ENCODE measurements at regions not wholly inside any gene's neighbourhood (a gene's known extent, or its start where the extent isn't known, plus 50 kb on each side); places are given as distances from the start of the nearest gene placed in this dataset.

GRCh38 chr5:124628721-124629596 is 117.5 kb downstream of the ZNF608 start:
- Histone ChIP-seq H3K27me3 (replicated peaks in 2 of 5; ENCODE audit: control insufficient read depth in 4 of 5, insufficient read depth in 5 of 5, low read length in 4 of 5) (peaks cover 0 to 3% (median 0%) of the 10 kb centered on the region in 5 experiments), H3K4me1 (ENCODE audit: control extremely low read depth in 1 of 4, control insufficient read depth in 4 of 4, insufficient read depth in 4 of 4, low read length in 3 of 4) (peaks cover 0 to 15% (median 8%) of the 10 kb centered on the region in 4 experiments), H3K9me3 (ENCODE audit: control extremely low read depth in 1 of 5, control insufficient read depth in 4 of 5, insufficient read depth in 2 of 5, low read depth in 1 of 5, low read length in 4 of 5) (no peaks in the 10 kb centered on the region), H3K36me3 (ENCODE audit: control insufficient read depth in 4 of 4, insufficient read depth in 4 of 4, low read length in 3 of 4) (no peaks in the 10 kb centered on the region), H3K4me3 (ENCODE audit: control insufficient read depth in 1 of 7, extremely low read depth in 1 of 7, insufficient read depth in 4 of 7, low read depth in 2 of 7, low read length in 6 of 7) (no peak overlapping the region), H3K27ac (ENCODE audit: insufficient read depth in 1 of 2, low read depth in 1 of 2, low read length in 2 of 2, poor library complexity in 1 of 2, severe bottlenecking in 2 of 2) (no peak overlapping the region)
- ChIA-PET CTCF (no interaction called here), POLR2A (no interaction called here)
- DNase-seq, result peak in 2 of 3 donors; percentile 35 to 48
- WGBS (ENCODE audit: insufficient coverage), result 93% methylated on average over 17 of the region's 17 CpGs

GRCh38 chr5:124627815-124628595 is 118.4 kb downstream of the ZNF608 start:
- Histone ChIP-seq H3K36me3 (ENCODE audit: control insufficient read depth in 4 of 4, insufficient read depth in 4 of 4, low read length in 3 of 4) (no peaks in the 10 kb centered on the region), H3K27ac (ENCODE audit: insufficient read depth in 1 of 2, low read depth in 1 of 2, low read length in 2 of 2, poor library complexity in 1 of 2, severe bottlenecking in 2 of 2) (no peak overlapping the region), H3K9me3 (ENCODE audit: control extremely low read depth in 1 of 5, control insufficient read depth in 4 of 5, insufficient read depth in 2 of 5, low read depth in 1 of 5, low read length in 4 of 5) (no peaks in the 10 kb centered on the region), H3K27me3 (replicated peaks in 2 of 5; ENCODE audit: control insufficient read depth in 4 of 5, insufficient read depth in 5 of 5, low read length in 4 of 5) (peaks cover 0 to 3% (median 0%) of the 10 kb centered on the region in 5 experiments), H3K4me1 (ENCODE audit: control extremely low read depth in 1 of 4, control insufficient read depth in 4 of 4, insufficient read depth in 4 of 4, low read length in 3 of 4) (peaks cover 0 to 15% (median 8%) of the 10 kb centered on the region in 4 experiments), H3K4me3 (ENCODE audit: control insufficient read depth in 1 of 7, extremely low read depth in 1 of 7, insufficient read depth in 4 of 7, low read depth in 2 of 7, low read length in 6 of 7) (peak overlapping the region in 2 of 7 experiments; percentile 29 to 41)
- WGBS (ENCODE audit: insufficient coverage), result 54% methylated on average over 9 of the region's 17 CpGs
- peak in 2 of 3 donors; percentile 30 to 45 for DNase-seq
- CTCF ChIA-PET, result no interaction called here
- POLR2A ChIA-PET, result no interaction called here

- POLR2A ChIA-PET, result no interaction called here
- H3K27ac ChIP-seq (ENCODE audit: insufficient read depth in 1 of 2, low read depth in 1 of 2, low read length in 2 of 2, poor library complexity in 1 of 2, severe bottlenecking in 2 of 2), result no peak overlapping the region
- WGBS (ENCODE audit: insufficient coverage), result 100% methylated on average over 2 of the region's 2 CpGs
- CTCF ChIA-PET, result no interaction called here
- no peaks in the 10 kb centered on the region for H3K9me3 ChIP-seq (ENCODE audit: control extremely low read depth in 1 of 5, control insufficient read depth in 4 of 5, insufficient read depth in 2 of 5, low read depth in 1 of 5, low read length in 4 of 5)
- H3K4me3 ChIP-seq (ENCODE audit: control insufficient read depth in 1 of 7, extremely low read depth in 1 of 7, insufficient read depth in 4 of 7, low read depth in 2 of 7, low read length in 6 of 7), result no peak overlapping the region
- peaks cover 0 to 3% (median 0%) of the 10 kb centered on the region in 5 experiments for H3K27me3 ChIP-seq (replicated peaks in 2 of 5; ENCODE audit: control insufficient read depth in 4 of 5, insufficient read depth in 5 of 5, low read length in 4 of 5)
- DNase-seq, result no peak
- H3K4me1 ChIP-seq (ENCODE audit: control extremely low read depth in 1 of 4, control insufficient read depth in 4 of 4, insufficient read depth in 4 of 4, low read length in 3 of 4), result peaks cover 0 to 15% (median 8%) of the 10 kb centered on the region in 4 experiments
- H3K36me3 ChIP-seq (ENCODE audit: control insufficient read depth in 4 of 4, insufficient read depth in 4 of 4, low read length in 3 of 4), result no peaks in the 10 kb centered on the region
Observed at GRCh38 chr5:124626053-124626452, 120.4 kb downstream of the ZNF608 start.

- Histone ChIP-seq H3K4me3 (ENCODE audit: control insufficient read depth in 1 of 7, extremely low read depth in 1 of 7, insufficient read depth in 4 of 7, low read depth in 2 of 7, low read length in 6 of 7) (no peak overlapping the region), H3K36me3 (ENCODE audit: control insufficient read depth in 4 of 4, insufficient read depth in 4 of 4, low read length in 3 of 4) (no peaks in the 10 kb centered on the region), H3K9me3 (ENCODE audit: control extremely low read depth in 1 of 5, control insufficient read depth in 4 of 5, insufficient read depth in 2 of 5, low read depth in 1 of 5, low read length in 4 of 5) (no peaks in the 10 kb centered on the region), H3K27ac (ENCODE audit: insufficient read depth in 1 of 2, low read depth in 1 of 2, low read length in 2 of 2, poor library complexity in 1 of 2, severe bottlenecking in 2 of 2) (no peak overlapping the region), H3K27me3 (replicated peaks in 2 of 5; ENCODE audit: control insufficient read depth in 4 of 5, insufficient read depth in 5 of 5, low read length in 4 of 5) (no peaks in the 10 kb centered on the region), H3K4me1 (ENCODE audit: control extremely low read depth in 1 of 4, control insufficient read depth in 4 of 4, insufficient read depth in 4 of 4, low read length in 3 of 4) (peaks cover 0 to 8% (median 7%) of the 10 kb centered on the region in 4 experiments)
- POLR2A ChIA-PET, result no interaction called here
- DNase-seq, result no peak
- 100% methylated on average over 2 of the region's 5 CpGs for WGBS (ENCODE audit: insufficient coverage)
- CTCF ChIA-PET, result no interaction called here
Observed at GRCh38 chr5:124623265-124623664, 123.2 kb downstream of the ZNF608 start.

GRCh38 chr5:124622851-124623250 is 123.6 kb downstream of the ZNF608 start:
- Histone ChIP-seq H3K4me3 (ENCODE audit: control insufficient read depth in 1 of 7, extremely low read depth in 1 of 7, insufficient read depth in 4 of 7, low read depth in 2 of 7, low read length in 6 of 7) (no peak overlapping the region), H3K27me3 (replicated peaks in 2 of 5; ENCODE audit: control insufficient read depth in 4 of 5, insufficient read depth in 5 of 5, low read length in 4 of 5) (no peaks in the 10 kb centered on the region), H3K27ac (ENCODE audit: insufficient read depth in 1 of 2, low read depth in 1 of 2, low read length in 2 of 2, poor library complexity in 1 of 2, severe bottlenecking in 2 of 2) (no peak overlapping the region), H3K4me1 (ENCODE audit: control extremely low read depth in 1 of 4, control insufficient read depth in 4 of 4, insufficient read depth in 4 of 4, low read length in 3 of 4) (peaks cover 0 to 3% (median 3%) of the 10 kb centered on the region in 4 experiments), H3K9me3 (ENCODE audit: control extremely low read depth in 1 of 5, control insufficient read depth in 4 of 5, insufficient read depth in 2 of 5, low read depth in 1 of 5, low read length in 4 of 5) (no peaks in the 10 kb centered on the region), H3K36me3 (ENCODE audit: control insufficient read depth in 4 of 4, insufficient read depth in 4 of 4, low read length in 3 of 4) (no peaks in the 10 kb centered on the region)
- no CpG with 5 or more reads among the region's 3 CpGs for WGBS (ENCODE audit: insufficient coverage)
- no peak for DNase-seq
- CTCF ChIA-PET, result no interaction called here
- POLR2A ChIA-PET, result no interaction called here

GRCh38 chr5:124621279-124621678 is 125.2 kb downstream of the ZNF608 start:
- Histone ChIP-seq H3K27me3 (replicated peaks in 2 of 5; ENCODE audit: control insufficient read depth in 4 of 5, insufficient read depth in 5 of 5, low read length in 4 of 5) (no peaks in the 10 kb centered on the region), H3K4me3 (ENCODE audit: control insufficient read depth in 1 of 7, extremely low read depth in 1 of 7, insufficient read depth in 4 of 7, low read depth in 2 of 7, low read length in 6 of 7) (no peak overlapping the region), H3K4me1 (ENCODE audit: control extremely low read depth in 1 of 4, control insufficient read depth in 4 of 4, insufficient read depth in 4 of 4, low read length in 3 of 4) (peaks cover 0 to 2% (median 0%) of the 10 kb centered on the region in 4 experiments), H3K36me3 (ENCODE audit: control insufficient read depth in 4 of 4, insufficient read depth in 4 of 4, low read length in 3 of 4) (no peaks in the 10 kb centered on the region), H3K9me3 (ENCODE audit: control extremely low read depth in 1 of 5, control insufficient read depth in 4 of 5, insufficient read depth in 2 of 5, low read depth in 1 of 5, low read length in 4 of 5) (no peaks in the 10 kb centered on the region), H3K27ac (ENCODE audit: insufficient read depth in 1 of 2, low read depth in 1 of 2, low read length in 2 of 2, poor library complexity in 1 of 2, severe bottlenecking in 2 of 2) (no peak overlapping the region)
- POLR2A ChIA-PET, result interaction anchor here (0.5 kb wide), 1 partner anchor 153 kb away, joined by 3 read pairs; no protein-coding TSS in a partner anchor
- CTCF ChIA-PET, result no interaction called here
- 97% methylated on average over 4 of the region's 5 CpGs for WGBS (ENCODE audit: insufficient coverage)
- DNase-seq, result no peak

GRCh38 chr5:124620743-124621142 is 125.7 kb downstream of the ZNF608 start:
- H3K27me3 ChIP-seq (replicated peaks in 2 of 5; ENCODE audit: control insufficient read depth in 4 of 5, insufficient read depth in 5 of 5, low read length in 4 of 5), result no peaks in the 10 kb centered on the region
- H3K4me3 ChIP-seq (ENCODE audit: control insufficient read depth in 1 of 7, extremely low read depth in 1 of 7, insufficient read depth in 4 of 7, low read depth in 2 of 7, low read length in 6 of 7), result no peak overlapping the region
- H3K9me3 ChIP-seq (ENCODE audit: control extremely low read depth in 1 of 5, control insufficient read depth in 4 of 5, insufficient read depth in 2 of 5, low read depth in 1 of 5, low read length in 4 of 5), result no peaks in the 10 kb centered on the region
- H3K36me3 ChIP-seq (ENCODE audit: control insufficient read depth in 4 of 4, insufficient read depth in 4 of 4, low read length in 3 of 4), result no peaks in the 10 kb centered on the region
- H3K27ac ChIP-seq (ENCODE audit: insufficient read depth in 1 of 2, low read depth in 1 of 2, low read length in 2 of 2, poor library complexity in 1 of 2, severe bottlenecking in 2 of 2), result no peak overlapping the region
- DNase-seq, result no peak
- ChIA-PET CTCF (no interaction called here), POLR2A (no interaction called here)
- WGBS (ENCODE audit: insufficient coverage), result 96% methylated on average over 2 of the region's 2 CpGs
- H3K4me1 ChIP-seq (ENCODE audit: control extremely low read depth in 1 of 4, control insufficient read depth in 4 of 4, insufficient read depth in 4 of 4, low read length in 3 of 4), result peaks cover 0 to 5% (median 0%) of the 10 kb centered on the region in 4 experiments

All from common myeloid progenitor, CD34-positive (primary cell).